ENCODE measurements at regions not wholly inside any gene's neighbourhood (a gene's known extent, or its start where the extent isn't known, plus 50 kb on each side); places are given as distances from the start of the nearest gene placed in this dataset.

- Mint-ChIP-seq H3K27me3 (ENCODE audit: low read depth) (no peaks in the 10 kb centered on the region), H3K4me3 (ENCODE audit: unreplicated experiment) (no peak overlapping the region), H3K4me1 (ENCODE audit: low read depth) (peaks cover 5% of the 10 kb centered on the region), H3K9me3 (ENCODE audit: low read depth) (no peaks in the 10 kb centered on the region), H3K27ac (ENCODE audit: unreplicated experiment) (no peak overlapping the region), H3K36me3 (ENCODE audit: low read depth) (no peaks in the 10 kb centered on the region)
- no peak for TF ChIP-seq CTCF (IDR thresholded peaks at IDR 0.05)
- DNase-seq (ENCODE audit: low spot score): no peak
Measured at GRCh38 chr4:170242471-170242870, 152.7 kb upstream of the AADAT start.

- TF ChIP-seq CTCF (IDR thresholded peaks at IDR 0.05): no peak
- Mint-ChIP-seq H3K27me3 (ENCODE audit: low read depth) (peaks cover 10% of the 10 kb centered on the region), H3K4me1 (ENCODE audit: low read depth) (no peaks in the 10 kb centered on the region), H3K9me3 (ENCODE audit: low read depth) (no peaks in the 10 kb centered on the region), H3K4me3 (ENCODE audit: unreplicated experiment) (no peak overlapping the region), H3K36me3 (ENCODE audit: low read depth) (no peaks in the 10 kb centered on the region), H3K27ac (ENCODE audit: unreplicated experiment) (no peak overlapping the region)
- DNase-seq (ENCODE audit: low spot score): no peak
Measured at GRCh38 chr4:170234800-170235199, 145.0 kb upstream of the AADAT start.

- no peaks in the 10 kb centered on the region for H3K4me1 Mint-ChIP-seq (ENCODE audit: low read depth)
- TF ChIP-seq CTCF (IDR thresholded peaks at IDR 0.05): no peak
- H3K36me3 Mint-ChIP-seq (ENCODE audit: low read depth): no peaks in the 10 kb centered on the region
- H3K27ac Mint-ChIP-seq (ENCODE audit: unreplicated experiment): no peak overlapping the region
- H3K27me3 Mint-ChIP-seq (ENCODE audit: low read depth): peaks cover 15% of the 10 kb centered on the region
- no peak overlapping the region for H3K4me3 Mint-ChIP-seq (ENCODE audit: unreplicated experiment)
- H3K9me3 Mint-ChIP-seq (ENCODE audit: low read depth): no peaks in the 10 kb centered on the region
- DNase-seq (ENCODE audit: low spot score): no peak
Measured at GRCh38 chr4:170231377-170231776, 141.6 kb upstream of the AADAT start.

GRCh38 chr4:170230242-170230641, 140.5 kb upstream of the AADAT start:
- no peaks in the 10 kb centered on the region for H3K36me3 Mint-ChIP-seq (ENCODE audit: low read depth)
- H3K4me1 Mint-ChIP-seq (ENCODE audit: low read depth): no peaks in the 10 kb centered on the region
- no peak for TF ChIP-seq CTCF (IDR thresholded peaks at IDR 0.05)
- no peak overlapping the region for H3K4me3 Mint-ChIP-seq (ENCODE audit: unreplicated experiment)
- H3K27me3 Mint-ChIP-seq (ENCODE audit: low read depth): peaks cover 18% of the 10 kb centered on the region
- DNase-seq (ENCODE audit: low spot score): no peak
- H3K27ac Mint-ChIP-seq (ENCODE audit: unreplicated experiment): no peak overlapping the region
- no peaks in the 10 kb centered on the region for H3K9me3 Mint-ChIP-seq (ENCODE audit: low read depth)

GRCh38 chr4:170229006-170229405, 139.2 kb upstream of the AADAT start:
- DNase-seq (ENCODE audit: low spot score): no peak
- no peak for TF ChIP-seq CTCF (IDR thresholded peaks at IDR 0.05)
- no peaks in the 10 kb centered on the region for H3K9me3 Mint-ChIP-seq (ENCODE audit: low read depth)
- H3K27ac Mint-ChIP-seq (ENCODE audit: unreplicated experiment): no peak overlapping the region
- peaks cover 18% of the 10 kb centered on the region for H3K27me3 Mint-ChIP-seq (ENCODE audit: low read depth)
- H3K4me3 Mint-ChIP-seq (ENCODE audit: unreplicated experiment): no peak overlapping the region
- H3K4me1 Mint-ChIP-seq (ENCODE audit: low read depth): no peaks in the 10 kb centered on the region
- no peaks in the 10 kb centered on the region for H3K36me3 Mint-ChIP-seq (ENCODE audit: low read depth)

Measured in chondrocyte (in vitro differentiated cells).